ENCODE measurements at regions not wholly inside any gene's neighbourhood (a gene's known extent, or its start where the extent isn't known, plus 50 kb on each side); places are given as distances from the start of the nearest gene placed in this dataset.
"Not testable (repeated sequence)": the region's sequence is repeated elsewhere in the genome, so short reads cannot be mapped to it uniquely, and the experiment has no call there.

DNA sequence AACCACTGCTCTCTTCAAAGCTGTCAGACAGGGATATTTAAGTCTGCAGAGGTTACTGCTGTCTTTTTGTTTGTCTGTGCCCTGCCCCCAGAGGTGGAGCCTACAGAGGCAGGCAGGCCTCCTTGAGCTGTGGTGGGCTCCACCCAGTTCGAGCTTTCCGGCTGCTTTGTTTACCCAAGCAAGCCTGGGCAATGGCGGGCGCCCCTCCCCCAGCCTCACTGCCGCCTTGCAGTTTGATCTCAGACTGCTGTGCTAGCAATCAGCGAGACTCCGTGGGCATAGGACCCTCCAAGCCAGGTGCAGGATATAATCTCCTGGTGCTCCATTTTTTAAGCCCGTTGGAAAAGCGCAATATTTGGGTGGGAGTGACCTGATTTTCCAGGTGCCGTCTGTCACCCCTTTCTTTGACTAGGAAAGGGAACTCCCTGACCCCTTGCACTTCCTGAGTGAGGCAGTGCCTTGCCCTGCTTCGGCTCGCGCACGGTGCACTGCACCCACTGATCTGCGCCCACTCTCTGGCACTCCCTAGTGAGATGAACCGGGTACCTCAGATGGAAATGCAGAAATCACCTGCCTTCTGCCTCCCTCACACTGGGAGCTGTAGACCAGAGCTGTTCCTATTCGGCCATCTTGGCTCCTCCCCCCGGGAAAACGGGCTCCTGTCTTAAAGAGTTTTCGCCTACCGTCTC, 758.3 kb upstream of the NXPH2 start:
- not testable (repeated sequence) for DNase-seq

DNA sequence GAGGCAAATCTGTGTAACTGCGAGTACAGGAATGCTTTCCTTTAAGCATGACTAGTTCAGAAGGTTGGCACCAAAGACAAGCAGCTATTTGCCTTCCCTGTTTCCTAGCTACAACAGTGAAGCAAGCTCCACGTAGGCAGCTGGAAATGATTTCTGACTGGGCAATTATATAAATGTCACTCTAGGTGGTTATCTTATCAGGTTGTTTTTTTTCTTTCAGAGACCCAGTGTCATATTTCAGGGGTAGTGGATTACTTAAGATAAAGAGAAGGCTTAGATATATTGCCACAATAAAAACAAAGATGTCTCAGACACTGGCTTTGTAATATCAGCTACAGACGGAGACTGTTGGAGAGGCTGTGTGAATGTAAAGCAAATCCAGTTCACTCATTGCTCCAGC, 748.9 kb upstream of the NXPH2 start:
- peak; percentile 23 for DNase-seq

DNA sequence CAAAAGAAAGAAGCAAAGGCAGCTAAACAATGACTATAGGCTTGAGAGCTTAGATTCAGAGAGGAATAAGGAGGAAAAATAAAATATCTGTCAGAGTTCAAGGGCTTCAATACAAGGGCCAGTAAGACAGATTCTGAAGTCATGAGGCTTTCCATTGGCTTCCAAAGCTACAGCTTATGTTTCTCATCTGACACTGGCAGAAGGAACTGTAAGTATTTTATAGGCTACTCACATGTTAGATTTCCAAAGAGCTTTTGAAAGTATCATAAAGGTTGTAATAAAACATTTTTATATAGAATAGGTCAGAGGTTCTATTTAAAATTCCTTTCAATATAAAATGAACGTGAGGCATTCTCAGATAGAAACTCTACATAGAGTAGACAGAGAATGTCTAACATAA, 746.6 kb upstream of the NXPH2 start:
- no peak for DNase-seq

DNA sequence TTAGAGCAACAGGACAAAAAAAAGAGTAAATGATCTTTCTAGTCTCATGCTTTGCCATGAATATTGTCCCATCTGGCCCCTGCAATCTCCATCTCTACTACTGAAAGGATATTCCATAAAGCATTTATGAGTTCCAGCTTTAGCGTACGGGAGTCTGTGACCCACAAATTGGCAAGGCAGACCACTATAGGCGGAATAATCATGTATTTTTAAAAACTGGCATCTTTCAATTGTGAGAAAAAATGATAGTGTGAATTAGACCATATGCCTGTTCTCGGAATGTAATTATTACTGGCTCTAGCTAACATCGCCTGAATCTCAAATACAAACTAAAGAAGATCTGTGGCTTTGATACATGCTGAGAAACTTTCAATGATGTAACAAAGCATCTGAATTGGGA, 738.1 kb upstream of the NXPH2 start:
- no peak for DNase-seq

DNA sequence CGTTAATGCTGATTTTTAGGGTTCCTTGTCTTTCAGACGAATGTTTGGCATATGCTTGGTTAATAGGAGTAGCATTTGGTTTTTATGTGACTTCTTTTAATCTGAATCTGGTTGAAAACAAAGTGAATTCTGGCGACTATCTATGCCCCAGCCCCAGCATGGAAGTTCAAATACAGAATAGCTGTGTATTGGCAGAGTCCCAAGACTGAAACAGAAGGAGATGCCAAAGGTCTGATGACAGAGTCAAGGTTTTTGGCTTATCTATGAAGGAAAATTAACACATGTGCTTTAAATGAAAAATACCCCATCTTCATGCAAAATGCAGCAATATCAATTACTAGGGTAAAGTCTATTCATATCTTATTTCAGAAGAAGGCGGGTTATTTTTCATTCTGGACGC, 734.8 kb upstream of the NXPH2 start:
- peak; percentile 21 for DNase-seq

DNA sequence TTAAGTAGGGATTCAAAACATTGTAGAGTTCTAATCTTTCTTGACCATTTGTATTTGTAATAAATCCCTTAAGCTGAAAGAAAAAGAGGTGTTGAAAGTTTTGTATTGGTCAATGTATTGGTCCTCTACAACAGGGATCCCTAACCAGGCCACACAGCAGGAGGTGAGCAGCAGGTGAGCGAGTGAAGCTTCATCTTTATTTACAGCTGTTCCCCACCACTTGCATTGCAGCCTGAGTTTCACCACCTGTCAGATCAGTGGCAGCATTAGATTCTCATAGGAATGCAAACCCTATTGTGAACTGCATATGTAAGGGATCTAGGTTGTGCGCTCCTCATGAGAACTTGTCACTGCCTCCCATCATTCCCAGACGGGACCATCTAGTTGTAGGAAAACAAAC, 715.7 kb upstream of the NXPH2 start:
- peak; percentile 48 for DNase-seq

DNA sequence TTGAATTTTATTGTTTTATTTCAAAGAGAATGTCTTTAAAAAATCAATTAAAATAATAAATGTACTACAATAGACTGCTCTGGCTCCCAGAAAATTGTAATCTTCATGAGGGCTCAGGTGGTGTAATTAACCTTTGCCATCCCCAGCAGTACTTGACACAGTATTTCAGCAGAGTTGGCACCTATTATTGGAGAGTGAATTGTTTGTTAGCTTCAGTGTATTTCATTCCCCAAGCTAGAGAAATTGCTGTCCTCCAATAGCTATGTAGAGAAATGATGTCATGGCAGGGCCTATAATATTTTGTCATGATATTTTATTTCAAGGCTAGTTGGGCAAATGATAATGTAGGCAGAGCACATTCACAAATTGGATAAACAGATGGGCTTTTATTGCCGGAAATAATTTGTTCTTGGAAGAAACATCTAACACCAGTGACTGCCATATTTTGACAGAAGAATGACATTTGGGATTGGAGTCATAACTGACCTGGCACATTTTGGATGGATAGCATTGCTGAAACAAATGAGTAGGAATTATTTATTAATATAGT, 712.0 kb upstream of the NXPH2 start:
- peak; percentile 78 for DNase-seq

DNA sequence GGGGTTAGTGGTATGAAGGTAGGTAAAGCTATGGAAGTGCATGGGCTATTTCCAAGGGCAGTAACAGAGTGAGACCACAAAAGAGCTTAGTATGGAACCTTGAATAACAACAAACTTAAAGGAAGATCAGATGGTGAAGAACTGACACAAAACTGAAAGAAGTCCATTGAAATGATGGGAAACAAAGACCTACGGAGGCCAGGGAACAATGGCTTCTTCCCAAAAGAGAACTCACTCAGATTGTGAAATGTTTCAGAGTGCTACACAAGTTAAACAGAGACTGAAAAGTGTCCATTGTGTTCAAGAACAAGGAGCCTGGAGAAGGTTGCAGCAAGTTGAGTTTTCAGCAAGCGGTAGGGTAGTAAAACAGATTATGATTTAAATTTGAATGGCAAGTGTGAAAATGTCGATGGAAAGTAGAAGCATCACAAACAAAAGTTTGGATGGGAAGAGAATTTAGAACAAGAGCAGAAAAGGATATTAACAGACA, 700.0 kb upstream of the NXPH2 start:
- no peak for DNase-seq

DNA sequence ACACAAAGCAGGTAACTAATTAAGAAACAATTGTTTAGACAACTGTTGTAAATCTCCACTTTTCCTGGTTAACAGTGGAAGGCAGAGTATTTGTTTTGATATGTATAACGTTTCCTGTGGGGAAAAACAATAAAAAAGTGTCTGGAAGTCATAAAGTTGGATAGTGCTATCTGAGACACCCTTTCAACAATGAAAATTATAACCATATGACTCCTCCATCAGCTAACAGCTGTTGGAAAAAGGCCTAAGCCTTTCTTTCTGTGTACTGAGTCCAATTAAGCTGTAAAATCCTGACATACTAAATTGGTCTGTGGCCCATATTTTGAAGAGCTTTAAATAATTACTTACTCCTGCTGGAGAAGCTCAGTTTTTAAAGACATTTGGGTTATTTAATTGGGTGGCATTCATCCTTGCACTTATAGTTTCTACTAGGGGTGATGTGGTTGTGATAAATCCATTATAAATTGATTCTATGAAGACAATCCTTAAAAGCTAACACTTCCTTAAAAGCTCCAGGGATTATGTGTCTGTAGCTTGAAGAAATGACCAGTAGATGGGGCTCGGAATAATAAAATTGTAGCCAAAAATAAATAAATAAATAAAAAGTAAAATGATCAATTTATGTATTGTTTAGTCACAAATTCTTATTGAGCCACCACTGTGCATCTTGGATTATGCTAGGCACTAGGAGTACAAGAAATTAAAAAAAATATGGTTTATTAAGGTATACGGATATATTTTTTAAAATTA, 698.1 kb upstream of the NXPH2 start:
- DNase-seq = peak; percentile 17

DNA sequence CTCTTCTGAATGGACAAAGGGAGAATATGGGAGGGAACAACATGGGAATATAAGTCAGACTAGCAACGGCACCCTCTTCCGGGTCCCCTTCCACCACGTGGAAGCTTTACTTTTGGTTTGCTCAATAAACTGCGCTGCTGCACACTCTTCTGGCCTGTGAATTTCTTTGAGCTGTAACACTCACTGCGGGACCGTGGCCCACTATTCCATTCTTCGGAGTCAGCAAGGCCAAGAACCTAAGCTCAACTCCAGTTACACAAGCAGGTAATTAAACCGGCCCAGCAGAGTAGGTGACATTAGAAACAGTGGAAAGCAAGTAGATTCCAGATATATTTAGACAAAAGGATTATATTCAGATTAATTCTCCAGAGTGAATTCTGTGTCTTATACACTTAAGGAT, 697.4 kb upstream of the NXPH2 start:
- no peak for DNase-seq

DNA sequence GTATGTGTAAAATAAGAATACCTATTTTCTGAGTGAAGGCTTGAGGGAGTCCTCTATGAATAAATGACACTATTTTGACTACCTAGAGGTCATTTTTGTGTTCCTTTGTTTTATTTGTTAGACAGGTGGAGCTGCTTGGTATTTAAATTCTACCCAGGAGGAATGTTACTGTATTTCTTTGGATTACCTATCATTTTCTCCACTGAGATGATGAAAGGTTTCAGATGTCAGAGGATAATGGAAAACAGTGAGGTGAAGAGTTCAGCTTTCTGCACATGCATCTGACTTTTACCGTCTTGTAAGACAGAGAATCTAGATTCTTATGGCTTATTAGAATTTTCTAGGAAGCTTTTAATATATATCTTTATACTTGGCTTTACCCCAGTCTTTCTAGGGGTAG, 689.8 kb upstream of the NXPH2 start:
- no peak for DNase-seq

DNA sequence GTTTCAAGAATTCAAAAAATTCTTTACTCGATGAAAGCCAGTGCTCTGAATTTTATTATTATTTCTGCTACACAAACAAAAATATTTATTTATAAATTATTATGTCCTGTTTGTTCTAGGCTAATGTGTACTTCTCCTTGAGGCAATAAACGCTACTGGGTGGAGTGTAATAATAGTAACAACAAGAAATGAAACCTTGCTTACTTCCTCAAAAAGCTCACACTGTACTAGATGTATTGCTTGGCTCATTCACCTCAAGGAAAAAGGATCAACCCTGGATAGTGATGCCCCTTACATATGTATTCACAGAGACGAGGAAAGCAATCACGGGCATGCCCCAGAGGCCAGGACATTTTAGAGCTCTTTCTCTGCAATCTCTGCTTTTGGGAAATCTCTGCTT, 685.6 kb upstream of the NXPH2 start:
- no peak for DNase-seq

DNA sequence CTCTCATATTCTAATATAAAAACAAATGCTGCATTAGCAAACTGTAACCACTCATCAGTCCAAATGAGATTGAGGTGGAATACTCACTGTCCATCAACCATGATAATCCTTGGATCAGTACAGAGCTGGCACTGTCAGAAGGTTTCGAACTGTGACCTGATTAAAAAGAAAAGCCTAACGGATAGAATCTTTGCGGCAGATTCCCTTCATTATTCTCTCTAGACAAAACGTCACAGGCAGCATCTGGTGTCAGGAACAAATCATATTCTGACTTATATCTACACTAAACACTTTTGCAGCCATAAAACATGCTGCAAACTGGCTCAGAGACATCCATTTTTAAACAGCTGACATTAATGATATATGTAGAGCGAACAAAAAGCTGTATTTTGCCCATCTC, 677.7 kb upstream of the NXPH2 start:
- DNase-seq = no peak

DNA sequence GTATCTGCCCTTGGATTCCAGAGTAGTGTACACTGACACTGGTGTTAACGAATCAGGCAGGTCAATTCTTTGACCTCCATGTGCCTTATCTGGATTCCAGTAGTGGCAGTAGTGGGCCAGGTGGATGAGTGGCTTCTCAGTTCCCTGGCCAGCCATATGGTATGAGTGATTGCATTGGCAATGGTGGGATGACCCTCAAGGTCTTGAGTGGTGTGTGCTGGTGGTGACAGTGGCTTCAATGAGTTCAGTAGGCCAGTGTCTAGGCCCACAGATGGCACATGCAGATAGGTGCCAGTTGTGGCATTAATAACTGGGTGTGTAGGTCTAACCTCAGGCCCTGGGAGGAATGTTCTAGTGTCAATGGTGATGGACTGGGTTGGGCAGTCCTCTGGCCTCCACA, 674.1 kb upstream of the NXPH2 start:
- DNase-seq = no peak

DNA sequence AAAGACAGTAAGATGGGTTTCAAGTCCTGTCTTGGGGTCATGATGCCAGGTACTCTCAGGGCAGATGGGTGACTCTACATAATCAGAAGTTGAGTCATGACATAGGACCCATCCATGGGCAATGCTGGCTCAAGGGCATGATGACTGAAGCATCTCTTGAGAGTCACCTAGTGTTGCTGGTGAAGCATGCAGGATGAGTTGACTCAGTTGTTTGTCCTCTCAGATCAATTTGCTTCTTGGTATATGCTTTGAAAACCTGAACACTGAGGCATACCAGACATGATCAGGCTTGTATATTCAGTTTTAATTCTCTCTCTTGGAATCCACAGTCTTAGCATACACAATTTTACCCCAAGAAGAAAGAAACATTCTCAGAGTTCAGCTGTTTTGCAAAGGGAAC, 658.9 kb upstream of the NXPH2 start:
- DNase-seq = no peak

DNA sequence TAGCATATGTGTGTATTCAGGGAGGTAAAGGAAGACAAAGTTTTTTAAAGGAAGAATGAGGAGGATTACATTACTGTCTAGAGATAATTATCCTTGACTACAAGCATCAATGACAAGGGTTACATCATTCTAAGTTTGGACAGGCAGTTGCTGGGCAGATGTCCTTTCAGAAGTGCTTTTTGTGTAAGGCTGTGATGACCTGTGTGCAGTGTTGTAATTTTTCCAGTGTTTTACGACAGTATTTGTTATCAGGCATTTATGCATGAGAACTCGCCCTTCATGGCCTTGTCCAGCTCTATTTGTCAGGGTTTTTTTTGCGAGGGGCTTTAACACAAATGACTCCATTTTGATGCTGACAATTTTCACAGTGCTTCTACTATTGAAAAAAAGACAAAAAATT, 658.3 kb upstream of the NXPH2 start:
- no peak for DNase-seq

DNA sequence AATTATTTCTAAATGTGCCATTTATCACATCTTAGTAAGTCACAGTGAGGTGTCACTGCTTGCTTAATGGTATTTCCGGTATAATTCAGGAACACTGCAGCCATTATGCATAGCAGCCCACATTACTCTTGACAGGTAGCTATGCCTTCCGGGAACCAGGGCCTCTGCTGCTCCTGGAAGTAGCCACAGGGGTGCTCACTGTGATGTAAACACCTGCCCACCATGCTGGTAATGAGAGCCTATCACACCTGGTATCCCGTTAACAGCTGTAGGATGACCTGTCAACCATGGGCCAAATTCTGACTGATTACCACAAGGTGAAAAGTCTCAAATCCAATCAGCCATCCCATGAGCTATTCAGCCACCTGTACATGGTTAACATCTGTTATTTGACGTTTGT, 647.0 kb upstream of the NXPH2 start:
- DNase-seq = no peak

DNA sequence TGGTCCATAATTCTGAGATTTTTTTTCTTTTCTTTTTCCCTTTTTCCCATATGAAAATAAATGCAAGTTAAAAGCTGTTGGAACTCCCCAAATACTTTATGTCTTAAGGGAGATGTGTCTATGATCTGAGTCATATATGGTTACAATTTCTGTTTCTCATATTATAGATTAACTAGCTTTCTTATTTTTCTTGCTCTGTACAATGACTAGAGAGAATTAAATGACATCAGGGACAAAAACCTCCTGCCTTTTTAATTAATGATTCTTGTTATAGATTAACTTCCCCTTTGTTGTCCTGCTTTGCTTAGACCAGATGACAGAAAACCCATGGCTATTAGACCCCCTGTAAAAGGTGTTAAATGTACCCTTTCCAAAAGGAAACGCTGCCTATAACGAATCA, 643.9 kb upstream of the NXPH2 start:
- DNase-seq = no peak

DNA sequence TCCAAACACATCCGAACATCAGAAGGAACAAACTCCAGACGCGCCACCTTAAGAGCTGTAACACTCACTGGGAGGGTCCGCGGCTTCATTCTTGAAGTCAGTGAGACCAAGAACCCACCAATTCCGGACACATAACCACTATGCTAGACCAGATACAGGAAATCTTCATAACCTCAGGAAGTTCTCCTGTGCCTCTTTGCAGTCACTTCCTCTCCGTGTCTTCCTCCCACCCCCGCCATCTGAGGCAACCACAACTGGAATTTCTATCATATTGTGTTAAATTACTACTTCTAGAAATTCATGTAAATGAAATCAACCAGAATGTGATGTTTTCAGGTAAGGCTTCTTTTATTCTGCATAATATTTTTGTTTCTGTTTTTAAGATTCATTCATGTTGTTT, 631.0 kb upstream of the NXPH2 start:
- no peak for DNase-seq

DNA sequence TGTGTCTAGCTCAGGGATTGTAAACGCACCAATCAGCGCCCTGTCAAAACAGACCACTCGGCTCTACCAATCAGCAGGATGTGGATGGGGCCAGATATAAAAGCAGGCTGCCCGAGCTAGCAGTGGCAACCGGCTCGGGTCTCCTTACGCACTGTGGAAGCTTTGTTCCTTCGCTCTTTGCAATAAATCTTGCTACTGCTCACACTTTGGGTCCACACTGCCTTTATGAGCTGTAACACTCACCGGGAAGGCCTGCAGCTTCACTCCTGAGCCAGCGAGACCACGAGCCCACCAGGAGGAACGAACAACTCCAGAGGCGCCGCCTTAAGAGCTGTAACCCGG, 630.6 kb upstream of the NXPH2 start:
- not testable (repeated sequence) for DNase-seq

DNA sequence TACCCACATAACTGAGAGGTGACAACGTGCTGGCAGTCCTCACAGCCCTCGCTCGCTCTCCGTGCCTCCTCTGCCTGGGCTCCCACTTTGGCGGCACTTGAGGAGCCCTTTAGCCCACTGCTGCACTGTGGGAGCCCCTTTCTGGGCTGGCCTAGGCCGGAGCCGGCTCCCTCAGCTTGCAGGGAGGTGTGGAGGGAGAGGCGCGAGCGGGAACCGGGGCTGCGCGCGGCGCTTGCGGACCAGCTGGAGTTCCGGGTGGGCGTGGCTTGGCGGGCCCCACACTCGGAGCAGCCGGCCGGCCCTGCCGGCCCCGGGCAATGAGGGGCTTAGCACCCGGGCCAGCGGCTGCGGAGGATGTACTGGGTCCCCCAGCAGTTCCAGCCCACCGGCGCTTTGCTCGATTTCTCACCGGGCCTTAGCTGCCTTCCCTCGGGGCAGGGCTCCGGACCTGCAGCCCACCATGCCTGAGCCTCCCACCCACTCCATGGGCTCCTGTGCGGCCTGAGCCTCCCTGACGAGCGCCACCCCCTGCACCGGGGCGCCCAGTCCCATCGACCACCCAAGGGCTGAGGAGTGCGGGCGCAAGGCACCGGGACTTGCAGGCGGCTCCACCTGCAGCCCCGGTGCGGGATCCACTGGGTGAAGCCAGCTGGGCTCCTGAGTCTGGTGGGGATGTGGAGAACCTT, 630.1 kb upstream of the NXPH2 start:
- DNase-seq = not testable (repeated sequence)

DNA sequence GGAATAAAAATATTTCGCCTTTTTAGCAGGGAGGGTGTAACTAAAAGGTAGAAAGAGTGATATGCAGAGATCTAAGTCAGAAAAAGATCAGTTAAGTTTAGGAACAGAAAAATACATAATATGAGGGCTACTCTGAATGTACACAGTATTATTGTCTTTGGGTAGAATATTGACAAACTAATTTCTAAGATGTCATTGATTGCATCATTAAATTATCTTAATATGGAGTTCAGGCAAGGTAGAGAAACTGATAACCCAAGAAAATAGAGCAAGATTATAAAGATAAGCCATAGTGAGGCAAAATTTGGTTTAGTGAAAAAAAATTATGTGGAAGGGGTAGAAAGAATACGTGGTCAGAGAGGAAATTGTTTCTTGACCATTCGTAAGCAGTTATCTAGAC, 629.0 kb upstream of the NXPH2 start:
- DNase-seq = no peak

DNA sequence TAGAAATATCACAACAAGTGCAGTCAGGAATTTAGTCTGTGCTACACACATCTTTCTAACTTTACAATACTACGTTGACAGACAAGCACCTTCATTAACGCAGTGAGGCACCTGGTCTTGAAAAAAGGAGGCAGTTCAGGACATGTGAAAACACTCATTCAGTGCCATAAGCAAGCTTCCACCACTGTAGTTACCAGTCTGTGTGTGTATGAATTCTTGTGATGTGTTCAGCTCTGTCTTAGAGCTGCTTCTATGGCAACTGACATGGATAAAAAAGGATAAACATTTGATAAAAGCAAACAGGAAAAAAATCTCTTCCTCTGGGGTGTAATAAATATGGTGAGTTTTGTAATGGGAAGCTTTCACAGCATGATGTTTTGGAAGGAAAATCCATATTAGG, 623.8 kb upstream of the NXPH2 start:
- DNase-seq = no peak

DNA sequence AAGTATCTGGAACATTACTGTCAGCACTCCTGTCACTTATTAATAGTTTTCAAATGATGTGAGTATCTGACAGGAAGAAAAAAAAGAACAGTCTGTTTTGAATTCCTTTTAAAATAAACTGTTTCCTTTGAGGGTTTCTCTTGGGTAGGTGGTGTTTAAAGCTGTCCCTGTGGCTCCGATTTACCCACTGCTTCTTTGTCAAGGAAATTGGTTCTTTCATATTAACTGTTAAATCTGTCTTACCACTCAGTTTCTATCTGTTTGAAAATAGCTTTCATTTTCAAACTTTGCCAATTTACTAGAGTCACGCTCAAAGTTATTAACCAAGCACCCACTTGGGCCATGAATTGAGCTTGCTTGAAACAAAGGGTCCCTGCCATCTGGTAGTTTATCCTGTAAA, 614.6 kb upstream of the NXPH2 start:
- DNase-seq = no peak
